ENCODE measurements at regions not wholly inside any gene's neighbourhood (a gene's known extent, or its start where the extent isn't known, plus 50 kb on each side); places are given as distances from the start of the nearest gene placed in this dataset.

- Histone ChIP-seq H3K9me3 (ENCODE audit: control insufficient read depth, insufficient read depth, low read length) (no peaks in the 10 kb centered on the region), H3K9ac (ENCODE audit: low read depth, low read length) (no peak overlapping the region), H3K4me1 (ENCODE audit: insufficient read depth, low read length) (no peaks in the 10 kb centered on the region), H3K36me3 (ENCODE audit: insufficient read depth, low read length) (no peaks in the 10 kb centered on the region)
Measured at GRCh38 chr2:158024288-158024898, 77.3 kb upstream of the UPP2 start.

- Histone ChIP-seq H3K4me1 (ENCODE audit: insufficient read depth, low read length) (no peaks in the 10 kb centered on the region), H3K9ac (ENCODE audit: low read depth, low read length) (no peak overlapping the region), H3K9me3 (ENCODE audit: control insufficient read depth, insufficient read depth, low read length) (no peaks in the 10 kb centered on the region), H3K36me3 (ENCODE audit: insufficient read depth, low read length) (no peaks in the 10 kb centered on the region)
Measured at GRCh38 chr2:158022888-158023287, 78.8 kb upstream of the UPP2 start.

- Histone ChIP-seq H3K9ac (ENCODE audit: low read depth, low read length) (no peak overlapping the region), H3K4me1 (ENCODE audit: insufficient read depth, low read length) (no peaks in the 10 kb centered on the region), H3K9me3 (ENCODE audit: control insufficient read depth, insufficient read depth, low read length) (no peaks in the 10 kb centered on the region), H3K36me3 (ENCODE audit: insufficient read depth, low read length) (no peaks in the 10 kb centered on the region)
Measured at GRCh38 chr2:158021226-158021625, 80.5 kb upstream of the UPP2 start.

GRCh38 chr2:158015428-158016076 lies 86.1 kb upstream of the UPP2 start:
- Histone ChIP-seq H3K4me1 (ENCODE audit: insufficient read depth, low read length) (peaks cover 13% of the 10 kb centered on the region), H3K9me3 (ENCODE audit: control insufficient read depth, insufficient read depth, low read length) (no peaks in the 10 kb centered on the region), H3K9ac (ENCODE audit: low read depth, low read length) (no peak overlapping the region), H3K36me3 (ENCODE audit: insufficient read depth, low read length) (no peaks in the 10 kb centered on the region)

GRCh38 chr2:158013891-158014290 lies 87.8 kb upstream of the UPP2 start:
- Histone ChIP-seq H3K36me3 (ENCODE audit: insufficient read depth, low read length) (no peaks in the 10 kb centered on the region), H3K4me1 (ENCODE audit: insufficient read depth, low read length) (peaks cover 15% of the 10 kb centered on the region), H3K9ac (ENCODE audit: low read depth, low read length) (no peak overlapping the region), H3K9me3 (ENCODE audit: control insufficient read depth, insufficient read depth, low read length) (no peaks in the 10 kb centered on the region)

GRCh38 chr2:158011055-158011771 lies 90.5 kb upstream of the UPP2 start:
- no peaks in the 10 kb centered on the region for H3K9me3 ChIP-seq (ENCODE audit: control insufficient read depth, insufficient read depth, low read length)
- no peaks in the 10 kb centered on the region for H3K36me3 ChIP-seq (ENCODE audit: insufficient read depth, low read length)
- peaks cover 15% of the 10 kb centered on the region for H3K4me1 ChIP-seq (ENCODE audit: insufficient read depth, low read length)
- no peak overlapping the region for H3K9ac ChIP-seq (ENCODE audit: low read depth, low read length)

- Histone ChIP-seq H3K36me3 (ENCODE audit: insufficient read depth, low read length) (no peaks in the 10 kb centered on the region), H3K9ac (ENCODE audit: low read depth, low read length) (no peak overlapping the region), H3K9me3 (ENCODE audit: control insufficient read depth, insufficient read depth, low read length) (no peaks in the 10 kb centered on the region), H3K4me1 (ENCODE audit: insufficient read depth, low read length) (peaks cover 18% of the 10 kb centered on the region)
Measured at GRCh38 chr2:158009399-158009798, 92.3 kb upstream of the UPP2 start.

- H3K9me3 ChIP-seq (ENCODE audit: control insufficient read depth, insufficient read depth, low read length): no peaks in the 10 kb centered on the region
- no peak overlapping the region for H3K9ac ChIP-seq (ENCODE audit: low read depth, low read length)
- no peaks in the 10 kb centered on the region for H3K36me3 ChIP-seq (ENCODE audit: insufficient read depth, low read length)
- peaks cover 17% of the 10 kb centered on the region; the same call in 1 of the 2 replicates for H3K4me1 ChIP-seq (ENCODE audit: insufficient read depth, low read length)
Measured at GRCh38 chr2:158006961-158007719, 94.5 kb upstream of the UPP2 start.

GRCh38 chr2:158004126-158004764 lies 97.4 kb upstream of the UPP2 start:
- peaks cover 8% of the 10 kb centered on the region; the same call in 1 of the 2 replicates for H3K4me1 ChIP-seq (ENCODE audit: insufficient read depth, low read length)
- no peak overlapping the region for H3K9ac ChIP-seq (ENCODE audit: low read depth, low read length)
- H3K36me3 ChIP-seq (ENCODE audit: insufficient read depth, low read length): no peaks in the 10 kb centered on the region
- no peaks in the 10 kb centered on the region for H3K9me3 ChIP-seq (ENCODE audit: control insufficient read depth, insufficient read depth, low read length)

GRCh38 chr2:158002079-158002478 lies 99.6 kb upstream of the UPP2 start:
- H3K9ac ChIP-seq (ENCODE audit: low read depth, low read length): no peak overlapping the region
- peaks cover 8% of the 10 kb centered on the region; the same call in 1 of the 2 replicates for H3K4me1 ChIP-seq (ENCODE audit: insufficient read depth, low read length)
- no peaks in the 10 kb centered on the region for H3K36me3 ChIP-seq (ENCODE audit: insufficient read depth, low read length)
- H3K9me3 ChIP-seq (ENCODE audit: control insufficient read depth, insufficient read depth, low read length): no peaks in the 10 kb centered on the region

GRCh38 chr2:157996799-157997198 lies 104.9 kb upstream of the UPP2 start:
- Histone ChIP-seq H3K36me3 (ENCODE audit: insufficient read depth, low read length) (no peaks in the 10 kb centered on the region), H3K9me3 (ENCODE audit: control insufficient read depth, insufficient read depth, low read length) (no peaks in the 10 kb centered on the region)

GRCh38 chr2:157995117-157995516 lies 106.6 kb upstream of the UPP2 start:
- Histone ChIP-seq H3K4me1 (ENCODE audit: insufficient read depth, low read length) (no peaks in the 10 kb centered on the region), H3K9me3 (ENCODE audit: control insufficient read depth, insufficient read depth, low read length) (no peaks in the 10 kb centered on the region)

More at GRCh38 chr2:157996799-157997198, 104.9 kb upstream of the UPP2 start:
- Histone ChIP-seq H3K4me1 (ENCODE audit: insufficient read depth, low read length) (no peaks in the 10 kb centered on the region), H3K9ac (ENCODE audit: low read depth, low read length) (no peak overlapping the region)

GRCh38 chr2:157991932-157992331 lies 109.7 kb upstream of the UPP2 start:
- Histone ChIP-seq H3K9ac (ENCODE audit: low read depth, low read length) (no peak overlapping the region), H3K4me1 (ENCODE audit: insufficient read depth, low read length) (no peaks in the 10 kb centered on the region), H3K36me3 (ENCODE audit: insufficient read depth, low read length) (no peaks in the 10 kb centered on the region), H3K9me3 (ENCODE audit: control insufficient read depth, insufficient read depth, low read length) (no peaks in the 10 kb centered on the region)

More at GRCh38 chr2:157995117-157995516, 106.6 kb upstream of the UPP2 start:
- no peaks in the 10 kb centered on the region for H3K36me3 ChIP-seq (ENCODE audit: insufficient read depth, low read length)
- H3K9ac ChIP-seq (ENCODE audit: low read depth, low read length): no peak overlapping the region

GRCh38 chr2:157990173-157990572 lies 111.5 kb upstream of the UPP2 start:
- Histone ChIP-seq H3K36me3 (ENCODE audit: insufficient read depth, low read length) (no peaks in the 10 kb centered on the region), H3K9me3 (ENCODE audit: control insufficient read depth, insufficient read depth, low read length) (no peaks in the 10 kb centered on the region), H3K9ac (ENCODE audit: low read depth, low read length) (no peak overlapping the region), H3K4me1 (ENCODE audit: insufficient read depth, low read length) (no peaks in the 10 kb centered on the region)

Measured in ES-I3 (cell line).